Colonic mucosa (tissue), 4 donors: ENCODE measurements at regions not wholly inside any gene's neighbourhood (a gene's known extent, or its start where the extent isn't known, plus 50 kb on each side); places are given as distances from the start of the nearest gene placed in this dataset.

Source experiments
- DNase-seq: peaks from one replicate; pipeline ENCODE4 v3.0.0-alpha.2; 2020
- H3K27ac ChIP-seq: fragments of 200-600 bp; one replicate; pipeline ENCODE4 v1.8.0; 2021
- H3K27me3 ChIP-seq: fragments of 200-600 bp; one replicate; pipeline ENCODE4 v1.8.0; 2021
- H3K36me3 ChIP-seq: fragments of 200-600 bp; one replicate; pipeline ENCODE4 v1.8.0; 2021
- H3K4me1 ChIP-seq: fragments of 200-600 bp; one replicate; pipeline ENCODE4 v1.8.0; 2021; ENCODE audit warnings: mild to moderate bottlenecking
- H3K4me3 ChIP-seq: fragments of 200-600 bp; one replicate; pipeline ENCODE4 v1.8.0; 2021
- H3K9ac ChIP-seq, 2 donors: one replicate each; pipeline ENCODE4 v1.7.0; 2013; ENCODE audit warnings: control low read depth in 2 of 2, low read depth in 2 of 2, low read length in 2 of 2
- H3K9me3 ChIP-seq: fragments of 200-600 bp; one replicate; pipeline ENCODE4 v1.8.0; 2021
- intact Hi-C: fragments of 100-400 bp; cut with DNase I; formaldehyde crosslinking; loops from one replicate; pipeline ENCODE4 v1.14.1; 2022
- TF ChIP-seq, protein P1 (sequence below): fragments of 200-600 bp; IDR thresholded peaks from one replicate; pipeline ENCODE4 v1.8.0; 2022; ENCODE audit warnings: antibody characterized with exemption, mild to moderate bottlenecking
- donor health status: healthy.
- donor health status: DM: no; HTN: no; CAD: no.
- donor health status: DM: no; HTN: no; CAD: no.

- DNase-seq, result no peak
- no peak overlapping the region for H3K27ac ChIP-seq
- intact Hi-C loops, result no loop called here
- no peak overlapping the region for H3K9ac ChIP-seq
- H3K4me3 ChIP-seq, result no peak overlapping the region
- no peaks in the 10 kb centered on the region for H3K9me3 ChIP-seq
- no peaks in the 10 kb centered on the region for H3K36me3 ChIP-seq
- H3K4me1 ChIP-seq, result no peaks in the 10 kb centered on the region
- H3K27me3 ChIP-seq, result no peaks in the 10 kb centered on the region
- TF ChIP-seq, protein P1, sequence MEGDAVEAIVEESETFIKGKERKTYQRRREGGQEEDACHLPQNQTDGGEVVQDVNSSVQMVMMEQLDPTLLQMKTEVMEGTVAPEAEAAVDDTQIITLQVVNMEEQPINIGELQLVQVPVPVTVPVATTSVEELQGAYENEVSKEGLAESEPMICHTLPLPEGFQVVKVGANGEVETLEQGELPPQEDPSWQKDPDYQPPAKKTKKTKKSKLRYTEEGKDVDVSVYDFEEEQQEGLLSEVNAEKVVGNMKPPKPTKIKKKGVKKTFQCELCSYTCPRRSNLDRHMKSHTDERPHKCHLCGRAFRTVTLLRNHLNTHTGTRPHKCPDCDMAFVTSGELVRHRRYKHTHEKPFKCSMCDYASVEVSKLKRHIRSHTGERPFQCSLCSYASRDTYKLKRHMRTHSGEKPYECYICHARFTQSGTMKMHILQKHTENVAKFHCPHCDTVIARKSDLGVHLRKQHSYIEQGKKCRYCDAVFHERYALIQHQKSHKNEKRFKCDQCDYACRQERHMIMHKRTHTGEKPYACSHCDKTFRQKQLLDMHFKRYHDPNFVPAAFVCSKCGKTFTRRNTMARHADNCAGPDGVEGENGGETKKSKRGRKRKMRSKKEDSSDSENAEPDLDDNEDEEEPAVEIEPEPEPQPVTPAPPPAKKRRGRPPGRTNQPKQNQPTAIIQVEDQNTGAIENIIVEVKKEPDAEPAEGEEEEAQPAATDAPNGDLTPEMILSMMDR, result no peak
Observed at GRCh38 chr6:163943607-163944385, 529.3 kb downstream of the QKI start.

GRCh38 chr6:163942790-163943189, 528.3 kb downstream of the QKI start:
- H3K36me3 ChIP-seq, result no peaks in the 10 kb centered on the region
- no peaks in the 10 kb centered on the region for H3K9me3 ChIP-seq
- no peak for DNase-seq
- no peak overlapping the region for H3K4me3 ChIP-seq
- intact Hi-C loops, result no loop called here
- no peaks in the 10 kb centered on the region for H3K4me1 ChIP-seq
- TF ChIP-seq, protein P1, result no peak
- H3K9ac ChIP-seq, result no peak overlapping the region
- H3K27me3 ChIP-seq, result no peaks in the 10 kb centered on the region
- no peak overlapping the region for H3K27ac ChIP-seq

GRCh38 chr6:163941624-163941976, 527.1 kb downstream of the QKI start:
- Histone ChIP-seq H3K9ac (no peak overlapping the region), H3K4me1 (no peaks in the 10 kb centered on the region), H3K9me3 (no peaks in the 10 kb centered on the region), H3K27ac (no peak overlapping the region), H3K36me3 (no peaks in the 10 kb centered on the region), H3K27me3 (no peaks in the 10 kb centered on the region), H3K4me3 (no peak overlapping the region)
- TF ChIP-seq, protein P1, result no peak
- intact Hi-C loops, result no loop called here
- DNase-seq, result no peak

GRCh38 chr6:163940705-163941623, 526.4 kb downstream of the QKI start:
- intact Hi-C loops, result no loop called here
- TF ChIP-seq, protein P1, result no peak
- Histone ChIP-seq H3K4me3 (no peak overlapping the region), H3K27me3 (no peaks in the 10 kb centered on the region), H3K36me3 (no peaks in the 10 kb centered on the region), H3K9me3 (no peaks in the 10 kb centered on the region), H3K9ac (no peak overlapping the region), H3K4me1 (no peaks in the 10 kb centered on the region), H3K27ac (no peak overlapping the region)
- no peak for DNase-seq

GRCh38 chr6:163937071-163937470, 522.6 kb downstream of the QKI start:
- intact Hi-C loops, result no loop called here
- TF ChIP-seq, protein P1, result no peak
- DNase-seq, result no peak

More at GRCh38 chr6:163937071-163937470, 522.6 kb downstream of the QKI start:
- no peaks in the 10 kb centered on the region for H3K36me3 ChIP-seq
- no peak overlapping the region for H3K9ac ChIP-seq
- no peak overlapping the region for H3K27ac ChIP-seq
- H3K27me3 ChIP-seq, result no peaks in the 10 kb centered on the region
- no peaks in the 10 kb centered on the region for H3K9me3 ChIP-seq
- no peaks in the 10 kb centered on the region for H3K4me1 ChIP-seq
- H3K4me3 ChIP-seq, result no peak overlapping the region
